CD4-positive, alpha-beta T cell treated with Interleukin-10 for 1 hour (primary cell): ENCODE measurements at regions not wholly inside any gene's neighbourhood (a gene's known extent, or its start where the extent isn't known, plus 50 kb on each side); places are given as distances from the start of the nearest gene placed in this dataset.
"Not testable (repeated sequence)": the region's sequence is repeated elsewhere in the genome, so short reads cannot be mapped to it uniquely, and the experiment has no call there.

Experiments
- DNase-seq: peaks from one replicate; pipeline ENCODE4 v3.0.0-alpha.2; 2020

- DNase-seq: no peak
Measured at GRCh38 chr9:42378418-42378815, 195.0 kb downstream of the SPATA31A6 start.

- DNase-seq: not testable (repeated sequence)
Measured at GRCh38 chr9:42379602-42380001, 196.1 kb downstream of the SPATA31A6 start.

DNA sequence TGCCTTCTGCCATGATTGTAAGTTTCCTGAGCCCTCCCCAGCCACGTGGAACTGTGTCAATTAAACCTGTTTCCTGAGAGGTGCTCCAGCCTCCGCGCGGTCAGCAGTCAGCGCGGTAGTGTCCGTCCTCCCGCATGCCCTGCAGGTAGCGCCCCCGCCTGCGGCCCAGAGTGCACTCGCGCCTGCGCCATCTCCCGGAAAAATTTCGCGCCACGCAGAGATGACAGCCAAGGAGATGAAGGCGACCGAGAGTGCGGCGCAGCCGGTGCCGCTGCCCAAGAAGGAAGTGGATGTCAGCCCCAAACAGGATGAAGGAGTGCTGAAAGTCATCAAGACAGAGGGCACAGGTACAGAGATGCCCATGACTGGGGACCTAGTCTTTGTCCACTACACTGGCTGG, 201.1 kb downstream of the SPATA31A6 start:
- DNase-seq: not testable (repeated sequence)

DNA sequence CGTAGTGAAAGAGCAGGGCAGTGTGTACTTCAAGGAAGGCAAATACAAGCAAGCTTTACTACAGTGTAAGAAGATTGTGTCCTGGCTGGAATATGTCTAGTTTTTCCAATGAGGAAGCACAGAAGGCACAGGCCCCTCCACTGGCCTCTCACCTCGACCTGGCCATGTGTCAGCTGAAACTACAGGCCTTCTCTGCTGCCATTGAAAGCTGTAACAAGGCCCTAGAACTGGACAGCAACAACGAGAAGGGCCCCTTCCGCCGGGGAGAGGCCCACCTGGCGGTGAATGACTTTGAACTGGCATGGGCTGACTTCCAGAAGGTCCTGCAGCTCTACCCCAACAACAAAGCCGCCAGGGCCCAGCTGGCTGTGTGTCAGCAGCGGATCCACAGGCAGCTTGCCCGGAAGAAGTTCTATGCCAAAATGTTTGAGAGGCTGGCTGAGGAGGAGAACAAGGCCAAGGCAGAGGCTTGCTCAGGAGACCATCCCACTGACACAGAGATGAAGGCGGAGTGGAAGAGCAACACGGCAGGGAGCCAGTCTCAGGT, 202.2 kb downstream of the SPATA31A6 start:
- not testable (repeated sequence) for DNase-seq

DNA sequence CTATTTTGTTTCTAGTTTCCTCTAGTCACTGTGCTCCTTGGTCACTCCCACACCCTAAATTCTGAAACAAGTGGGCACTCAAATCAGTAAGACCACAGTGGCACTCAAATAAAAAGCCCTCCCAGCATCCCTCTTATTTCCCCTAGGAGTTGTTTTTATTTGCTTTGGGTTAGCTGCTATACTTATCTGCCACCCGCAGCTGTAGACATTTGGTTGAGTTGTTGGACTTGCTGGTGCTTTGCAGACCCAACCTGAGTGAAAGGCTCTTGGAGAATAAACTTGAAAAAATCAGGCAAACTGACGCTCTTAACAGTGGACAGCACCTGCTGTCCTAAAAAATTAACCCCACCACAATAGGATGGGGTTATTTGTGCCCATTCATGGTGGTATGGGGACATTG, 203.0 kb downstream of the SPATA31A6 start:
- DNase-seq: no peak

DNA sequence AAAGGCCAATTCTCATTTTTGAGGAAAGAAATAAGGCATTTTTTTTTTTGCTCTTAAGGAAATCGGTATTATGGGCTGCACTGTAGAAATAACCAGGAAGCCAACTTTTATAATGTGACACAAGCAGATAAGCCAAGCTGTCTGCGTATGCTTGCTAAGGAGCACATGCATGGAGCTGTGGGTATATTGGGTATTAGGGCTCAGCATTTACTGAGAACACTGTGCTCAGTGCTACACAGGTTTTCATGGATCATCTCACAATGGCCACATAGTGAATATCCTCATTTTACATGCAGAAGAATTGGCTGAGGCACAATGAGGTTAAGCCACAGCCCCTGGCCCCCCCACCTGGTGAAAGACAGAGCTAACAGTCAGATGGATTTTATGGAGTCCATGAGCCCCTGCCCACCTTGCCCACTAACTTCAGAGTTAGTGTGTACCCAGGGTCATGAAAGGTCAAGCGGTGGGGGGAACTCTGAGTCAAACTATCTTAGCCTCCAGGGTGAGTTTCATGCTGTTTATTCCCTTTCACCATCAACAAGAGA, 204.8 kb downstream of the SPATA31A6 start:
- DNase-seq: no peak

DNA sequence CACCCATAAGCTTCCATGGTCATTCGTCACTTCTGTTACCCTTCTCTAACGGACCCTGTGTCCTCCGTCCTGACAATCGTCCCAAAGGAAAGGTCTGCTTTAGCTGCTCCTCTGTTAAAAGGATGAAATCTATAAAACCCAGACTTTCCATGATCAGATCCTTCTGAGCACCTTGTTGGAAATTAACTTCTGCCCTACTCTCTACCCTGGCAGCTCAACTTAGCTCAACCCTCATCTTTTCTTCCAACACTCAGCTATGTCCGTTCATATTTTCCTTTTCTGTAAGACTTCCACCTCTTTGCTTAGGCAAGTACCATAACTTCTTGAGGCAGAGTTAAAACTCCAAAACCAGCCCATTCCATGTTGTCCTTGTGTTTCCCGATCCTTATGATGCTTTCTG, 205.4 kb downstream of the SPATA31A6 start:
- no peak for DNase-seq

GRCh38 chr9:42392773-42393455, 209.5 kb downstream of the SPATA31A6 start:
- DNase-seq: not testable (repeated sequence)

DNA sequence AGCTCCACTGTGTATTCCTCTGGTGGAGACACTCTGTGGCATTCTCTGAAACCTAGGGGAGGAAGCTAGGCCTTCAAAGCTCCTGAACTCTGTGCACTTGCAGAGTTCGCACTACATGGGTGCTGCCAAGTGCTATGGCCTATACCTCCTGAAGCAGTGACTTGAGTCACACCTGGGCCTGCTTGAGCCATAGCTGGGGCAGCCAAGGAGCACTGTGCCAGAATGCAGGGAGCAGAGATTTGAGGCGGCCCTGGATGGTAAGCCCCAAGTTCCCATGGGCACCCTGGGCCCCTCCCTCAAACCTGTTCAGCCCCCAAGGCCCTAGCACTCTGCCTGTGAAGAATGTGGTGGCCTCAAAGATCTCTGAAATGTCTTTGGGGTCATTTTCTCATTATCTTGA, 212.9 kb downstream of the SPATA31A6 start:
- no peak for DNase-seq

- DNase-seq: not testable (repeated sequence)
Measured at GRCh38 chr9:42397336-42397735, 213.9 kb downstream of the SPATA31A6 start.

- not testable (repeated sequence) for DNase-seq
Measured at GRCh38 chr9:42402919-42403318, 219.5 kb downstream of the SPATA31A6 start.

DNA sequence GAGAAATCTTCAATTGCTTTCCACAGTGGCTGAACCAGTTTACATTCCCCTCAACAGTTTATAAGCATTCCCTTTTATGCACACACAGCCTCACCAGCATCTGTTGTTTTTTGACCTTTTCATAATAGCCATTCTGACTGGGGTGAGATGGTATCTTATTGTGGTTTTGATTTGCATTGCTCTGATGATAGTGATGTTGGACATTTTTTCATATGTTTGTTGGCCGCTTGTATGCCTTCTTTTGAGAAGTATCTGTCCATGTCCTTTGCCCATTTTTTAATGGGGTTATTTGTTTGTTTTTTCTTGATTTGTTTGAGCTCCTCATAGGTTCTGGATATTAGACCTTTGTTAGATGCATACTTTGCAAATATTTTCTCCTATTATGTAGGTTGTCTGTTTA, 226.1 kb downstream of the SPATA31A6 start:
- DNase-seq: not testable (repeated sequence)

GRCh38 chr9:42412354-42412753, 228.9 kb downstream of the SPATA31A6 start:
- not testable (repeated sequence) for DNase-seq

DNA sequence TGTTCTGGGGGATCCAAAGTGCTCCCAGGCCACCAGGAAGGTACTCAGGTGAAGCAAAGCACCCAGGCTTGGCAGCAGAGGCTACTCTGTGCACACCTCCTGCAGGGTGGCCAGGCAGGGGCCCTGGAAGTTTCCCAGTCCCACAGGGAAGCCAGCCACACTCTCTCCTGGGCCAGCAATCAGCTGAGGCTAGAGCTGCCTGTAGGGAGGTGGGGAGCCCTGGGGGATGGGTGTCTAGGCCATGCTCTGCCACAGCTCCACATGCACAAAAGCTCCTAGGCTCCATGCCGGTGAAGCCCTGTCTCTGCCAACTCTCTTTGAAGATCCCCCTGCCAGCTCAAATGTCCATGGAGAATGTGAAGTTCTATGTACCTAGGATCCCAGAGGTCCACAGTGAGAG, 231.4 kb downstream of the SPATA31A6 start:
- DNase-seq: not testable (repeated sequence)

DNA sequence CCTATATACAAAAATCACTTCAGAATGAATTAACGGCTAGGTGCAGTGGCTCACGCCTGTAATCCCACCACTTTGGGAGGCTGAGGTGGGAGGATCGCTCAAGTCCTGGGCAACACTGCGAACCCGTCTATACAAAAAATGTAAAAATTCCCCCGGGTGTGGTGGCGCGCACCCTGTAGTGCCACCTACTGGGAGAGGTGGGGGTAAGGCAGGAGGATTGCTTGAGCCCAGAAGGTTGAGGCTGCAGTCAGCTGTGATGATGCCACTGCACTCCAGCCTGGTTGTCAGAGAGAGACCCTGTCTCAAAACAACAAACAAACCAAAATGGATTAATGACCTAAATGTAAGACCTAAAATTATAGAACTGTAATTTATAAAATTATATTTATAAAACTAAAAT, 236.2 kb downstream of the SPATA31A6 start:
- DNase-seq: not testable (repeated sequence)

- not testable (repeated sequence) for DNase-seq
Measured at GRCh38 chr9:42420324-42420723, 236.9 kb downstream of the SPATA31A6 start.

GRCh38 chr9:42421630-42422029, 238.2 kb downstream of the SPATA31A6 start:
- not testable (repeated sequence) for DNase-seq

GRCh38 chr9:42430674-42431615, 247.5 kb downstream of the SPATA31A6 start:
- not testable (repeated sequence) for DNase-seq

DNA sequence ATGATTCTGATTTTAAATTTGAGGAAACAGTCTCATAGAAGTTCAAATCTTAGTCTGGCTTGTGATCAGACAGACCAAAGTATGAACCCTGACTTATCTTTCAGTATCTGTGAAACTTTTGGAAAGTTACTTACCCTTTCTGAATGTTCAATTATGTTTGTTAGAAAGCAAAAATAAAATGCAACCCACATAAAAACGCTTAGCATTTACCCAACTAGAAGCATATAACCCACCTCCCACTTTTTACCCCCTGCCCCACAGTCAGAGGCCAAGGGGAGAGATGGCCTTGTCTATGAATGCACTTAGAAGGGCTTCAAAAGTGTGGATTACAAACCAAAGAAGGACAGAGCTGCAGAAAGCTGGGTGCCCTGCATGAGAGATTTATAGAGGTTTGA, 248.2 kb downstream of the SPATA31A6 start:
- not testable (repeated sequence) for DNase-seq

GRCh38 chr9:42434844-42435714, 251.6 kb downstream of the SPATA31A6 start:
- DNase-seq: not testable (repeated sequence)

DNA sequence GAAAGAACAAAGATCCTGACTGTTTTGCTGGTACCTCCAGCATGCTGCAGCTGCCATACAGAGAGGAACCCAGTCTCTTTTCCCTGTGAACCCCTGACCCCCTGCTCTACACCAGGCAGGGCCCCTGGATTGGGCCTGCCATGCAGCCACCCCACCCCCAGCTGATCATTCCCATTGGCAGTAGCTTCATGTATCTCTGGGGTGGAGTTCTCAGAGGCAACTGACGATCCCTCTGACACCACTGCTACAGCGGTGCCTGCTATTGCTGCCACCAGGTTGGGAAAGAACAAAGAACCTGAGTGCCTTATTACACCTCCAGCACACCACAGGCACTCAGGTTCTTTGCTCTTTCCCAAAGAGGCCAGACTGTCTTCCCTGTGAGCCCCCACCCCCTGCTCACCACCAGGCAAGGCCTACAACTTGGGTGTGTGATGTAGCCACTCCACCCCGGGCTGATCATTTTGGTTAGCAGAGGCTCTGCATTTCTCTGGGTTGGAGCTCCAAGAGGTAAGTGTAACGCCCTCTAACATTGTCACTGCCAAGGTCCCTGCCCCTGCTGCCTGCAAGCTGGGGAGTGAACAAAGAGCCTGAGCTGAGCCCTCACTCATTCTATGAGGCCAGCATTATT, 252.4 kb downstream of the SPATA31A6 start:
- not testable (repeated sequence) for DNase-seq
